ENCODE measurements at regions not wholly inside any gene's neighbourhood (a gene's known extent, or its start where the extent isn't known, plus 50 kb on each side); places are given as distances from the start of the nearest gene placed in this dataset.

GRCh38 chr6:148147463-148147830 lies 195.2 kb upstream of the SASH1 start:
- TF ChIP-seq CTCF (IDR thresholded peaks at IDR 0.05) (no peak), POLR2A (IDR thresholded peaks at IDR 0.05) (no peak)

Measured in tibial nerve (tissue), 3 donors.